Uterus (tissue), 2 donors: ENCODE measurements at regions not wholly inside any gene's neighbourhood (a gene's known extent, or its start where the extent isn't known, plus 50 kb on each side); places are given as distances from the start of the nearest gene placed in this dataset.

Experiments used
- POLR2A ChIP-seq, 2 donors: fragments of 450-650 bp; IDR thresholded peaks; one replicate each; pipeline ENCODE4 v1.6.1; 2016; ENCODE audit warnings: antibody characterized with exemption in 2 of 2, mild to moderate bottlenecking in 1 of 2, moderate library complexity in 1 of 2
- TF ChIP-seq, protein P1 (sequence below), 4 experiments: fragments of 200-600 bp in 2 of 4; fragments of 450-650 bp in 2 of 4; sonication (generic) in 2 of 4; IDR thresholded peaks; one replicate each; pipeline ENCODE4 v1.5.1; 2016 to 2019; ENCODE audit warnings: antibody characterized with exemption in 4 of 4, mild to moderate bottlenecking in 2 of 4, moderate library complexity in 1 of 4

DNA sequence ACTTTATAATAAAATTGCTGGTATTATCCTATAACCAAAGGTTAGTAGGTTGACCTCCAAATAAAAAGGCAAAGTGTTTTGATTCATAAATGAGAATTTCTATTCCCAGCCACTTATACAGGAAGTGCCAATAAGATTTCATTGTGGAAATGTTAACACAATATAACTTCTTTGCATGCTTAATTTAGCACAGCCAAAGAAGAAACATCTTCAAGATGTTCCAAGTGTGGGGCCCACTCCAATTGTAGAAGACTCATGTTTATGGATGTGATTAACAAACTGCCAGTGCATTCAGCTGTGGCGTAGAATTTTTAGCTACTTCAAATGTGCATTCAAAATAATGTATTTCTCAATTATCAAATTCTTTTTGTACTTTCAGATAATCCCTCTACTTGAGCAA, 402.3 kb downstream of the DEPDC1B start:
- TF ChIP-seq, protein P1, sequence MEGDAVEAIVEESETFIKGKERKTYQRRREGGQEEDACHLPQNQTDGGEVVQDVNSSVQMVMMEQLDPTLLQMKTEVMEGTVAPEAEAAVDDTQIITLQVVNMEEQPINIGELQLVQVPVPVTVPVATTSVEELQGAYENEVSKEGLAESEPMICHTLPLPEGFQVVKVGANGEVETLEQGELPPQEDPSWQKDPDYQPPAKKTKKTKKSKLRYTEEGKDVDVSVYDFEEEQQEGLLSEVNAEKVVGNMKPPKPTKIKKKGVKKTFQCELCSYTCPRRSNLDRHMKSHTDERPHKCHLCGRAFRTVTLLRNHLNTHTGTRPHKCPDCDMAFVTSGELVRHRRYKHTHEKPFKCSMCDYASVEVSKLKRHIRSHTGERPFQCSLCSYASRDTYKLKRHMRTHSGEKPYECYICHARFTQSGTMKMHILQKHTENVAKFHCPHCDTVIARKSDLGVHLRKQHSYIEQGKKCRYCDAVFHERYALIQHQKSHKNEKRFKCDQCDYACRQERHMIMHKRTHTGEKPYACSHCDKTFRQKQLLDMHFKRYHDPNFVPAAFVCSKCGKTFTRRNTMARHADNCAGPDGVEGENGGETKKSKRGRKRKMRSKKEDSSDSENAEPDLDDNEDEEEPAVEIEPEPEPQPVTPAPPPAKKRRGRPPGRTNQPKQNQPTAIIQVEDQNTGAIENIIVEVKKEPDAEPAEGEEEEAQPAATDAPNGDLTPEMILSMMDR (IDR thresholded peaks at IDR 0.05), result no peak
- no peak for TF ChIP-seq POLR2A (IDR thresholded peaks at IDR 0.05)
